ENCODE measurements at regions not wholly inside any gene's neighbourhood (a gene's known extent, or its start where the extent isn't known, plus 50 kb on each side); places are given as distances from the start of the nearest gene placed in this dataset.

DNA sequence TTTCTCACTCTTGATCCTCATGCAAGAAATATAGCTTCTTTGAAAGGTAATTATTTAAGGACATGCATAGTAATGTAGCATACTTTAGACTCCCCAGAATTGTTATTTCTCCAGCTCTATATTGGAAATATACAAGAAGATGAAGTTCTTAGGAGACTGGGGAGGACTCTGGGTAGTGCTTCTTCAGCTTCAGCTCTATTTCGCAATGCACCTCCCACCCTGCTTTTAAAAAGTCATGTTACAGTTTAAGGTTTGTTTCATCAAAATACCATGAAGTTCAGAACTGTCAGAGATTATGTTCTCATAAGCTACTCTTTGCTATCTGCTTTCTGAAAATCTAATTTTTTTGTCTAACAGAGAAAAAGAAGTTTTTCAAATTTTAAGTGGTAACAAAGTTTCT, 586.2 kb upstream of the ADGRL4 start:
- DNase-seq (ENCODE audit: low spot score): no peak
- TF ChIP-seq, protein P1, sequence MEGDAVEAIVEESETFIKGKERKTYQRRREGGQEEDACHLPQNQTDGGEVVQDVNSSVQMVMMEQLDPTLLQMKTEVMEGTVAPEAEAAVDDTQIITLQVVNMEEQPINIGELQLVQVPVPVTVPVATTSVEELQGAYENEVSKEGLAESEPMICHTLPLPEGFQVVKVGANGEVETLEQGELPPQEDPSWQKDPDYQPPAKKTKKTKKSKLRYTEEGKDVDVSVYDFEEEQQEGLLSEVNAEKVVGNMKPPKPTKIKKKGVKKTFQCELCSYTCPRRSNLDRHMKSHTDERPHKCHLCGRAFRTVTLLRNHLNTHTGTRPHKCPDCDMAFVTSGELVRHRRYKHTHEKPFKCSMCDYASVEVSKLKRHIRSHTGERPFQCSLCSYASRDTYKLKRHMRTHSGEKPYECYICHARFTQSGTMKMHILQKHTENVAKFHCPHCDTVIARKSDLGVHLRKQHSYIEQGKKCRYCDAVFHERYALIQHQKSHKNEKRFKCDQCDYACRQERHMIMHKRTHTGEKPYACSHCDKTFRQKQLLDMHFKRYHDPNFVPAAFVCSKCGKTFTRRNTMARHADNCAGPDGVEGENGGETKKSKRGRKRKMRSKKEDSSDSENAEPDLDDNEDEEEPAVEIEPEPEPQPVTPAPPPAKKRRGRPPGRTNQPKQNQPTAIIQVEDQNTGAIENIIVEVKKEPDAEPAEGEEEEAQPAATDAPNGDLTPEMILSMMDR (IDR thresholded peaks at IDR 0.05; ENCODE audit: extremely low read depth, insufficient read depth, missing control alignments): no peak
- in situ Hi-C loops (cut with MboI; ENCODE audit: low pct_unique_long_range_greater_than_20kb, low sequenced_read_pairs, unreplicated experiment): no loop called here

DNA sequence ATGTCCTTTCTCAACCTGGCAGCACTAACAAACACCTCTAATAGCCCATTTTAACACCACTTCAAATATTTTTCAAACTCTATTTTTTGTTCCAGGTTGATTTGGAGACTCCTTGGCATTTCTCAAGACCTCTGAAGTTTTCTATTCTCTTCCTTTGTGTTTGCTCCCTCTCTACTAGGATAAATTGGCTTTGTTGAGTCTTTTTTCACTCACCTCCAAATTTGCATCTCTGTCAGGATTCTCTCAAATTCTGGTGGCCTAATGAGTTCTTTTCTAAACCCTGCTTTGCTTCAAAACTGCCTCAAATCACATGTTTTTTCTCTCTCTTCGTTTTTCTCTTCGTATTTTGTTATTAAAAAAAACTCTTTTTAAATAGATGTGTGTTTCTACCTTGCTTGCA, 582.2 kb upstream of the ADGRL4 start:
- TF ChIP-seq, protein P1 (IDR thresholded peaks at IDR 0.05; ENCODE audit: extremely low read depth, insufficient read depth, missing control alignments): no peak
- DNase-seq (ENCODE audit: low spot score): no peak
- in situ Hi-C loops (cut with MboI; ENCODE audit: low pct_unique_long_range_greater_than_20kb, low sequenced_read_pairs, unreplicated experiment): no loop called here

DNA sequence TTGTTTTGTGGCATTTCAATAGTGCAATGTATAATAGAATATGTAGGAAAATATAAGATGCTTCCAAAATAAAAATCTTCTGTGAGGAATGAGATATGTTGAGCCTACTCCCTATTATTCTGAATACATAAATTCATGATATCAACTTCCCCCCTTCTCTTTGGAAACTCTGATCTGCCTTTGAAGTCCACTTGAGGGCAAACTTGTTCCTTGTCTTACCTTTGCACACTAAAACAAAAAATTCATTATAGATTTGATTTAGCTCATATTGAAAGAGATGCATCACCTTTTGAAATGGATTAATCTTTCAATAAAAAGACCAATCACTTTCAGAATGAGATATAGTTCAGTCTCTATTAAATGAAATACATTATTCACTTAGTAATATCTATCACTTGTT, 580.7 kb upstream of the ADGRL4 start:
- TF ChIP-seq, protein P1 (IDR thresholded peaks at IDR 0.05; ENCODE audit: extremely low read depth, insufficient read depth, missing control alignments): no peak
- DNase-seq (ENCODE audit: low spot score): no peak
- in situ Hi-C loops (cut with MboI; ENCODE audit: low pct_unique_long_range_greater_than_20kb, low sequenced_read_pairs, unreplicated experiment): no loop called here

DNA sequence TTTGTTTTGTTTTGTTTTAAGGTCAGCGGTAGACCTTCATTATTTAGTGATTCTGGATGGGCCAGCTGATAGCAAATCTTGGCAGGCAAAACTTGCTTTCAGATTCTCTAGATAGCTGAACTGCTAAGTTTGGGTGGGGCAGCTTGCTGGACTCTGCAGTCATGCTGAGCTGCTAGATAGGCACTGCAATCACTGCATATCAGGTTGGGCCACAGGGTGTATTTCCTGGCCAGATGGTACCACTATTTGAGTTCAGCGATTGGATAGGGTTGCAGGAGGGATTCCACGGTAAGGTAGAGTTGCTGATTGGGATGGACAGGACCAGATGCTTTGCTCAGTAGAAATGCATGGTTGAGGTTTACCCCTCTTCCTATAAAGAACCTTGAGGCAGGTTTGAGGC, 579.3 kb upstream of the ADGRL4 start:
- TF ChIP-seq, protein P1 (IDR thresholded peaks at IDR 0.05; ENCODE audit: extremely low read depth, insufficient read depth, missing control alignments): no peak
- no peak for DNase-seq (ENCODE audit: low spot score)
- in situ Hi-C loops (cut with MboI; ENCODE audit: low pct_unique_long_range_greater_than_20kb, low sequenced_read_pairs, unreplicated experiment): no loop called here

DNA sequence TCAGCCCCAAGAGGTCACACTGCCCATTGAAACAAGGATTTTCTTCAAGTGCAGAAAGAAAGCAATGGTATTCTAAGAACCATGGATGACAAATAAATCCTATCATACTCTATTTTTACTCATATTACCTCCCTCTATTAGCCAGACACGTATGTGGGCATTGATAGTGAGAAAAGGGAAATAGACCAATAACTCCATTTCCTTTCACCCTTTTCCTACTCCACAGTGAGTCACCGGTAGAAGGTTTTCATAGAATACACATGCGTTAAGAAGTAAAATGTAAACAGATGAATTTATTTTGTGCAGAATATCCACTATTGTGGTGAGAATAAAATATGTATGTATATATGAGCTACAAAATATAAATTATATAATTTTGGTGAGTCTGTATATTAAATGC, 568.9 kb upstream of the ADGRL4 start:
- no peak for DNase-seq (ENCODE audit: low spot score)
- in situ Hi-C loops (cut with MboI; ENCODE audit: low pct_unique_long_range_greater_than_20kb, low sequenced_read_pairs, unreplicated experiment): no loop called here
- TF ChIP-seq, protein P1 (IDR thresholded peaks at IDR 0.05; ENCODE audit: extremely low read depth, insufficient read depth, missing control alignments): no peak

DNA sequence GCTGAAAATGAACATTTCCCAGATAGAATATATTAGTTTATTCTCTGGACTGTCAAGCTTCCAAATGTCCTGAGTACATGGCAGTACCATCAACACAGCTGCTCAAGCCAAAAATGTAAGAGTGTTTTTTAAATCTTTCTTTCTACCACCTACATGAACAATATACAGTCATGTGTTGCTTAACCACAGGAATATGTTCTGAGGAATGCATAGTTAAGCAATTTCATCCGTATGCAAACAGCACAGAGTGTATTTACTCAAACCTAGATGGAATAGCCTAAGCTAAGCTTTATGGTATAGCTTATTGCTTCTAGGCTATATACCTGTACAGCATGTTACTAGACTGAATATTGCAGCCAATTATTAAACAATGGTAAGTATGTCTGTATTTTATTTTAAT, 561.9 kb upstream of the ADGRL4 start:
- in situ Hi-C loops (cut with MboI; ENCODE audit: low pct_unique_long_range_greater_than_20kb, low sequenced_read_pairs, unreplicated experiment): no loop called here
- DNase-seq (ENCODE audit: low spot score): no peak
- TF ChIP-seq, protein P1 (IDR thresholded peaks at IDR 0.05; ENCODE audit: extremely low read depth, insufficient read depth, missing control alignments): no peak

DNA sequence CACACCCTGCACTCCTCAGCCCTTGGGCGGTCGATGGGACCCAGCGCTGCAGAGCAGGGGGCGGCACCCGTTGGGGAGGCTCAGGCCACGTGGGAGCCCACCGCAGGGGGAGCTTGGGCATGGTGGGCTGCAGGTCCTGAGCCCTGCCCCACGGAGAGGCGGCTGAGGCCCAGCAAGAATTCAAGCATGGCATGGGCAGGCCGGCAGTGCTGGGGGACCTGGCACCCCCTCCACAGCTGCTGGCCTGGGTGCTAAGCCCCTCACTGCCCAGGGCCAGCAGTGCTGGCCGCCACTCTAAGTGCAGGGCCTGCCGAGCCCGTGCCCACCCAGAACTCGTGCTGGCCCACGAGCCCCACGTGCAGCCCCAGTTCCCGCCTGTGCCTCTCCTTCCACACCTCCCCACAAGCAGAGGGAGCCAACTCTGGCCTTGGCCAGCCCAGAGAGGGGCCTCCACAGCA, 555.0 kb upstream of the ADGRL4 start:
- no peak for DNase-seq (ENCODE audit: low spot score)
- TF ChIP-seq, protein P1 (IDR thresholded peaks at IDR 0.05; ENCODE audit: extremely low read depth, insufficient read depth, missing control alignments): no peak
- in situ Hi-C loops (cut with MboI; ENCODE audit: low pct_unique_long_range_greater_than_20kb, low sequenced_read_pairs, unreplicated experiment): no loop called here

All from GM13977 (cell line).